Prostate gland (tissue), 2 donors: ENCODE measurements at regions not wholly inside any gene's neighbourhood (a gene's known extent, or its start where the extent isn't known, plus 50 kb on each side); places are given as distances from the start of the nearest gene placed in this dataset.

Source experiments
- DNase-seq: peaks from one replicate; pipeline ENCODE4 v3.0.0-alpha.2; 2019; ENCODE audit warnings: low spot score
- H3K27ac ChIP-seq, 2 donors: fragments of 200-600 bp; sonication (generic); 2 replicates each; pipeline ENCODE4 v1.5.1; 2017 to 2019
- H3K27me3 ChIP-seq: fragments of 200-600 bp; sonication (generic); replicated peaks from 2 replicates; pipeline ENCODE4 v1.5.1; 2019; ENCODE audit not compliant: insufficient read depth
- H3K36me3 ChIP-seq, 2 donors: fragments of 200-600 bp; sonication (generic); 1 replicate in 1 of 2; 2 replicates in 1 of 2; pipeline versions ENCODE4 v1.5.1 to v1.8.1; 2017 to 2019
- H3K4me1 ChIP-seq: fragments of 200-600 bp; sonication (generic); replicated peaks from 2 replicates; pipeline ENCODE4 v1.5.1; 2019
- H3K4me3 ChIP-seq, 2 donors: fragments of 200-600 bp; sonication (generic); 2 replicates each; pipeline ENCODE4 v1.5.1; 2017 to 2019
- H3K9me3 ChIP-seq: fragments of 200-600 bp; sonication (generic); 2 replicates; pipeline ENCODE4 v1.5.1; 2017
- CTCF ChIP-seq, 4 experiments: fragments of 200-600 bp in 2 of 4; fragments of 450-650 bp in 2 of 4; sonication (generic) in 2 of 4; IDR thresholded peaks; 1 replicate in 3 of 4; 2 replicates in 1 of 4; pipeline ENCODE4 v1.5.1; 2016 to 2019; ENCODE audit warnings: antibody characterized with exemption in 4 of 4, mild to moderate bottlenecking in 2 of 4, moderate library complexity in 2 of 4
- POLR2A ChIP-seq: fragments of 450-650 bp; IDR thresholded peaks from one replicate; pipeline ENCODE4 v1.6.1; 2016; ENCODE audit warnings: antibody characterized with exemption, mild to moderate bottlenecking
- POLR2AphosphoS5 ChIP-seq: sonication (generic); formaldehyde crosslinking; IDR thresholded peaks from one replicate; pipeline ENCODE4 v1.6.1; 2017; ENCODE audit warnings: antibody characterized with exemption
- WGBS: methylation state at CpG from one replicate; pipeline ENCODE4 v1.1.5; 2018; 5-methylcytosine and 5-hydroxymethylcytosine counted together
- intact Hi-C: fragments of 100-400 bp; cut with DNase I; formaldehyde crosslinking; loops from one replicate; pipeline ENCODE4 v1.14.2; 2022

- intact Hi-C loops: no loop called here
- H3K4me1 ChIP-seq: no peaks in the 10 kb centered on the region
- H3K36me3 ChIP-seq: no peaks in the 10 kb centered on the region
- H3K4me3 ChIP-seq: no peak overlapping the region
- no peak for DNase-seq
- no peak overlapping the region for H3K27ac ChIP-seq
- no peaks in the 10 kb centered on the region for H3K9me3 ChIP-seq
- 28% methylated on average over 2 of the region's 2 CpGs for WGBS
- TF ChIP-seq CTCF (IDR thresholded peaks at IDR 0.05): no peak
- H3K27me3 ChIP-seq: no peaks in the 10 kb centered on the region
Measured at GRCh38 chr3:82423268-82424030, 662.0 kb upstream of the GBE1 start.

GRCh38 chr3:82416830-82417229, 655.4 kb upstream of the GBE1 start:
- no peaks in the 10 kb centered on the region for H3K27me3 ChIP-seq
- no peaks in the 10 kb centered on the region for H3K9me3 ChIP-seq
- TF ChIP-seq POLR2A (no peak), POLR2AphosphoS5 (no peak), CTCF (IDR thresholded peaks at IDR 0.05) (no peak)
- no peaks in the 10 kb centered on the region for H3K4me1 ChIP-seq
- no peak overlapping the region for H3K4me3 ChIP-seq
- intact Hi-C loops: no loop called here
- H3K36me3 ChIP-seq: no peaks in the 10 kb centered on the region
- no peak for DNase-seq
- 61% methylated on average over 1 of the region's 1 CpG for WGBS
- H3K27ac ChIP-seq: no peak overlapping the region

- intact Hi-C loops: no loop called here
- Histone ChIP-seq H3K27me3 (no peaks in the 10 kb centered on the region), H3K9me3 (no peaks in the 10 kb centered on the region), H3K4me1 (no peaks in the 10 kb centered on the region), H3K27ac (no peak overlapping the region), H3K4me3 (no peak overlapping the region), H3K36me3 (no peaks in the 10 kb centered on the region)
- TF ChIP-seq POLR2A: no peak
- TF ChIP-seq POLR2AphosphoS5: no peak
- no peak for TF ChIP-seq CTCF (IDR thresholded peaks at IDR 0.05)
- 64% methylated on average over 1 of the region's 1 CpG for WGBS
- DNase-seq: no peak
Measured at GRCh38 chr3:82416349-82416748, 654.9 kb upstream of the GBE1 start.

- WGBS: 92% methylated on average over 2 of the region's 2 CpGs
- Histone ChIP-seq H3K4me1 (no peaks in the 10 kb centered on the region), H3K27ac (no peak overlapping the region), H3K9me3 (no peaks in the 10 kb centered on the region), H3K4me3 (no peak overlapping the region), H3K36me3 (no peaks in the 10 kb centered on the region), H3K27me3 (no peaks in the 10 kb centered on the region)
- TF ChIP-seq POLR2AphosphoS5 (no peak), POLR2A (no peak), CTCF (IDR thresholded peaks at IDR 0.05) (no peak)
- no peak for DNase-seq
- intact Hi-C loops: no loop called here
Measured at GRCh38 chr3:82413171-82413570, 651.7 kb upstream of the GBE1 start.

GRCh38 chr3:82410366-82410765, 648.9 kb upstream of the GBE1 start:
- no peaks in the 10 kb centered on the region for H3K9me3 ChIP-seq
- H3K4me1 ChIP-seq: no peaks in the 10 kb centered on the region
- DNase-seq: no peak
- no peak overlapping the region for H3K4me3 ChIP-seq
- intact Hi-C loops: no loop called here
- H3K27ac ChIP-seq: no peak overlapping the region
- H3K27me3 ChIP-seq: no peaks in the 10 kb centered on the region
- TF ChIP-seq POLR2A (no peak), CTCF (IDR thresholded peaks at IDR 0.05) (no peak), POLR2AphosphoS5 (no peak)
- no peaks in the 10 kb centered on the region for H3K36me3 ChIP-seq
